GM18502 (cell line): ENCODE measurements at regions not wholly inside any gene's neighbourhood (a gene's known extent, or its start where the extent isn't known, plus 50 kb on each side); places are given as distances from the start of the nearest gene placed in this dataset.

ENCODE experiments used
- ATAC-seq: cut with Tn5 transposase; IDR thresholded peaks from one replicate; pipeline ENCODE4 v1.9.1; 2021; ENCODE audit warnings: mild to moderate bottlenecking; ENCODE audit not compliant: unreplicated experiment, poor library complexity

- ATAC-seq, result no peak
Measured at GRCh38 chrX:9189286-9189685, 155.4 kb upstream of the FAM9B start.

- ATAC-seq, result no peak
Measured at GRCh38 chrX:9191392-9191791, 157.5 kb upstream of the FAM9B start.

GRCh38 chrX:9195199-9195880, 161.4 kb upstream of the FAM9B start:
- ATAC-seq, result no peak

- no peak for ATAC-seq
Measured at GRCh38 chrX:9196961-9197640, 163.2 kb upstream of the FAM9B start.

GRCh38 chrX:9204560-9204959, 170.6 kb upstream of the FAM9B start:
- ATAC-seq, result no peak

GRCh38 chrX:9205599-9206223, 171.8 kb upstream of the FAM9B start:
- no peak for ATAC-seq

GRCh38 chrX:9207142-9207541, 173.2 kb upstream of the FAM9B start:
- ATAC-seq, result no peak

- no peak for ATAC-seq
Measured at GRCh38 chrX:9211269-9211668, 177.3 kb upstream of the FAM9B start.

GRCh38 chrX:9221781-9222180, 187.9 kb upstream of the FAM9B start:
- no peak for ATAC-seq

GRCh38 chrX:9222299-9222698, 188.4 kb upstream of the FAM9B start:
- ATAC-seq, result no peak

- no peak for ATAC-seq
Measured at GRCh38 chrX:9227276-9227675, 193.3 kb upstream of the FAM9B start.

GRCh38 chrX:9231491-9231890, 197.6 kb upstream of the FAM9B start:
- ATAC-seq, result no peak

GRCh38 chrX:9233141-9233540, 199.2 kb upstream of the FAM9B start:
- no peak for ATAC-seq

GRCh38 chrX:9234315-9234714, 200.4 kb upstream of the FAM9B start:
- ATAC-seq, result no peak

GRCh38 chrX:9235722-9236121, 201.8 kb upstream of the FAM9B start:
- no peak for ATAC-seq

- ATAC-seq, result no peak
Measured at GRCh38 chrX:9240956-9241355, 207.0 kb upstream of the FAM9B start.

GRCh38 chrX:9241427-9241826, 207.5 kb upstream of the FAM9B start:
- no peak for ATAC-seq

- no peak for ATAC-seq
Measured at GRCh38 chrX:9249051-9249846, 215.3 kb upstream of the FAM9B start.

- ATAC-seq, result no peak
Measured at GRCh38 chrX:9252182-9252581, 212.7 kb upstream of the TBL1X start.

GRCh38 chrX:9253211-9253610, 211.6 kb upstream of the TBL1X start:
- no peak for ATAC-seq
